IMR-90 (cell line): ENCODE measurements at regions not wholly inside any gene's neighbourhood (a gene's known extent, or its start where the extent isn't known, plus 50 kb on each side); places are given as distances from the start of the nearest gene placed in this dataset.

Experiments
- ATAC-seq: fragments of 200-7000 bp; cut with Tn5 transposase; 2 replicates; pipeline ENCODE4 v1.9.1; 2020; ENCODE audit warnings: low read depth, mild to moderate bottlenecking, moderate library complexity
- BruUV-seq: library from RNA; stranded (reverse); fragments of 400-500 nt; replicated peaks from 2 replicates; lab custom pipeline; 2021; lab: Mats Ljungman, UMichigan
- CTCF ChIA-PET: fragments of 300-600 bp; formaldehyde crosslinking; extraction: SDS; loops from one replicate; lab custom pipeline; 2021; ENCODE audit warnings: antibody characterized with exemption; lab: Yijun Ruan, JAX
- POLR2A ChIA-PET: fragments of 300-600 bp; sonication (Branson Sonifier 250); formaldehyde crosslinking; loops from one replicate; lab custom pipeline; 2022; ENCODE audit warnings: antibody characterized with exemption; ENCODE audit not compliant: unreplicated experiment; lab: Charles Lee
- DNase-seq: peaks from one replicate; pipeline ENCODE4 v3.0.0; 2013
- H2AFZ ChIP-seq: replicated peaks from 2 replicates; pipeline ENCODE3; 2013; ENCODE audit warnings: low read length, mild to moderate bottlenecking; ENCODE audit not compliant: poor library complexity
- H2AK5ac ChIP-seq: 2 replicates; pipeline ENCODE4 v1.6.1; 2013; ENCODE audit warnings: low read depth, low read length, inconsistent platforms
- H2AK9ac ChIP-seq: replicated peaks from 2 replicates; pipeline ENCODE3; 2013; ENCODE audit warnings: mild to moderate bottlenecking, low read depth, low read length, moderate library complexity; ENCODE audit not compliant: poor library complexity
- H2BK120ac ChIP-seq: 2 replicates; pipeline ENCODE4 v1.6.1; 2013; ENCODE audit warnings: low read depth, low read length, inconsistent platforms
- H2BK15ac ChIP-seq: 3 replicates; pipeline ENCODE4 v1.6.1; 2013; ENCODE audit warnings: low read depth, low read length, inconsistent platforms
- H2BK20ac ChIP-seq: 2 replicates; pipeline ENCODE4 v1.6.1; 2013; ENCODE audit warnings: low read depth, mild to moderate bottlenecking, inconsistent platforms, low read length, moderate library complexity
- H2BK5ac ChIP-seq: 2 replicates; pipeline ENCODE4 v1.6.1; 2013; ENCODE audit warnings: mild to moderate bottlenecking, low read depth, low read length, inconsistent platforms; ENCODE audit not compliant: poor library complexity, severe bottlenecking
- H3K14ac ChIP-seq: replicated peaks from 2 replicates; pipeline ENCODE4 v1.6.1; 2013; ENCODE audit warnings: low read depth, low read length, inconsistent platforms
- H3K18ac ChIP-seq: 2 replicates; pipeline ENCODE4 v1.6.1; 2013; ENCODE audit warnings: low read depth, low read length, control low read depth
- H3K23ac ChIP-seq: 2 replicates; pipeline ENCODE4 v1.6.1; 2013; ENCODE audit warnings: low read depth, low read length, inconsistent platforms
- H3K27ac ChIP-seq: 2 replicates; pipeline ENCODE4 v1.5.1; 2013; ENCODE audit warnings: mild to moderate bottlenecking, control low read depth, low read length; ENCODE audit not compliant: insufficient read depth
- H3K27me3 ChIP-seq: 2 replicates; pipeline ENCODE4 v1.6.1; 2013; ENCODE audit warnings: low read length; ENCODE audit not compliant: control insufficient read depth, insufficient read depth
- H3K36me3 ChIP-seq: 2 replicates; pipeline ENCODE4 v1.6.1; 2013; ENCODE audit warnings: low read length, mixed read lengths; ENCODE audit not compliant: control insufficient read depth, insufficient read depth
- H3K4ac ChIP-seq: 2 replicates; pipeline ENCODE4 v1.6.1; 2013; ENCODE audit warnings: low read depth, low read length, inconsistent platforms
- H3K4me1 ChIP-seq: 2 replicates; pipeline ENCODE4 v1.6.1; 2013; ENCODE audit warnings: low read length, mixed read lengths; ENCODE audit not compliant: control insufficient read depth, insufficient read depth
- H3K4me2 ChIP-seq: 2 replicates; pipeline ENCODE4 v1.6.1; 2013; ENCODE audit warnings: low read depth, mild to moderate bottlenecking, control low read depth, low read length, moderate library complexity
- H3K4me3 ChIP-seq: 2 replicates; pipeline ENCODE4 v1.5.1; 2013; ENCODE audit warnings: low read depth, mild to moderate bottlenecking, control low read depth, low read length, moderate library complexity; ENCODE audit not compliant: insufficient read depth
- H3K56ac ChIP-seq: 2 replicates; pipeline ENCODE4 v1.6.1; 2013; ENCODE audit warnings: low read length, inconsistent platforms; ENCODE audit not compliant: insufficient read depth; ENCODE audit errors: extremely low read depth
- H3K79me1 ChIP-seq, 2 experiments: 2 replicates each; pipeline ENCODE4 v1.6.1; 2013; ENCODE audit warnings: low read length in 2 of 2, inconsistent platforms in 1 of 2, low read depth in 1 of 2
- H3K9ac ChIP-seq: 2 replicates; pipeline ENCODE4 v1.6.1; 2013; ENCODE audit warnings: low read depth, low read length, control low read depth
- H3K9me1 ChIP-seq: 2 replicates; pipeline ENCODE4 v1.6.1; 2013; ENCODE audit warnings: low read length, inconsistent platforms; ENCODE audit not compliant: insufficient read depth
- H3K9me3 ChIP-seq: 2 replicates; pipeline ENCODE4 v1.6.1; 2013; ENCODE audit warnings: low read length; ENCODE audit not compliant: control insufficient read depth, insufficient read depth
- H4K20me1 ChIP-seq: 2 replicates; pipeline ENCODE4 v1.6.1; 2013; ENCODE audit warnings: low read length, inconsistent platforms; ENCODE audit not compliant: insufficient read depth
- H4K5ac ChIP-seq: 2 replicates; pipeline ENCODE4 v1.6.1; 2013; ENCODE audit warnings: mild to moderate bottlenecking, low read depth, low read length, control low read depth
- H4K8ac ChIP-seq, 2 experiments: 2 replicates each; pipeline ENCODE4 v1.6.1; 2013; ENCODE audit warnings: low read depth in 2 of 2, low read length in 2 of 2, control low read depth in 1 of 2, inconsistent platforms in 1 of 2
- H4K91ac ChIP-seq: 2 replicates; pipeline ENCODE4 v1.6.1; 2013; ENCODE audit warnings: low read depth, low read length, inconsistent platforms; ENCODE audit not compliant: insufficient read depth
- CEBPB ChIP-seq: IDR thresholded peaks from 2 replicates; pipeline ENCODE4 v1.6.1; 2012; ENCODE audit warnings: low read depth, low read length, improper control_type of control experiment
- CHD1 ChIP-seq: IDR thresholded peaks from 2 replicates; pipeline ENCODE4 v1.6.1; 2012; ENCODE audit warnings: low read depth, low read length, improper control_type of control experiment
- CTCF ChIP-seq: conservative IDR thresholded peaks from 2 replicates; pipeline ENCODE4 v1.5.1; 2012; ENCODE audit warnings: mild to moderate bottlenecking, low read depth, low read length, improper control_type of control experiment
- FOS ChIP-seq: fragments of 150-350 bp; IDR thresholded peaks from 2 replicates; pipeline ENCODE4 v1.6.1; 2016; ENCODE audit warnings: low read depth, low read length
- MAZ ChIP-seq: IDR thresholded peaks from 2 replicates; pipeline ENCODE4 v1.6.1; 2012; ENCODE audit warnings: low read depth, mild to moderate bottlenecking, low read length, improper control_type of control experiment, moderate library complexity, borderline replicate concordance
- MXI1 ChIP-seq: IDR thresholded peaks from 2 replicates; pipeline ENCODE4 v1.6.1; 2012; ENCODE audit warnings: low read depth, mild to moderate bottlenecking, low read length, moderate library complexity, borderline replicate concordance
- NFE2L2 ChIP-seq: fragments of 150-350 bp; IDR thresholded peaks from 2 replicates; pipeline ENCODE4 v1.6.1; 2016; ENCODE audit warnings: low read depth, mild to moderate bottlenecking, low read length
- POLR2A ChIP-seq: IDR thresholded peaks from 2 replicates; pipeline ENCODE4 v1.6.1; 2012; ENCODE audit warnings: mild to moderate bottlenecking, low read depth, low read length
- RAD21 ChIP-seq: IDR thresholded peaks from 2 replicates; pipeline ENCODE4 v1.6.1; 2012; ENCODE audit warnings: low read length, improper control_type of control experiment
- RCOR1 ChIP-seq: IDR thresholded peaks from 2 replicates; pipeline ENCODE4 v1.6.1; 2012; ENCODE audit warnings: mild to moderate bottlenecking, low read length, improper control_type of control experiment; ENCODE audit not compliant: insufficient replicate concordance
- RFX5 ChIP-seq: IDR thresholded peaks from 2 replicates; pipeline ENCODE4 v1.8.0; 2012; ENCODE audit warnings: low read depth, mild to moderate bottlenecking, low read length, moderate library complexity
- SMC3 ChIP-seq: fragments of 150-350 bp; IDR thresholded peaks from 2 replicates; pipeline ENCODE4 v1.6.1; 2016; ENCODE audit warnings: low read depth, mild to moderate bottlenecking, antibody characterized with exemption, low read length, moderate library complexity
- WGBS, 2 experiments: methylation state at CpG; one replicate each; pipeline versions ENCODE4 v1.1.5 to v1.1.7; 2013; ENCODE audit warnings: missing lambda C conversion rate in 2 of 2; ENCODE audit not compliant: insufficient read length in 1 of 2; ENCODE audit errors: extremely low coverage in 2 of 2; 5-methylcytosine and 5-hydroxymethylcytosine counted together
- dilution Hi-C: fragments of 300-500 bp; cut with HindIII; formaldehyde crosslinking; loops from one replicate; pipeline ENCODE4 v1.14.3; 2018; ENCODE audit warnings: low sequenced_read_pairs; ENCODE audit not compliant: unreplicated experiment
- in situ Hi-C: fragments of 300-500 bp; cut with MboI; formaldehyde crosslinking; loops from 3 replicates; pipeline ENCODE4 v1.14.3; 2019; ENCODE audit warnings: low sequenced_read_pairs, inconsistent platforms, mixed read lengths
- intact Hi-C: fragments of 100-400 bp; cut with micrococcal nuclease; formaldehyde crosslinking; loops from 2 replicates; pipeline ENCODE4 v1.10.0; 2022
- TF ChIP-seq, protein P1 (sequence below): fragments of 150-350 bp; IDR thresholded peaks from 2 replicates; pipeline ENCODE4 v1.6.1; 2016; ENCODE audit warnings: low read depth, mild to moderate bottlenecking, low read length, moderate library complexity, borderline replicate concordance

GRCh38 chr3:1696669-1697275, 401.9 kb upstream of the CNTN4 start:
- no peak overlapping the region for H3K56ac ChIP-seq
- H2AK5ac ChIP-seq: no peak overlapping the region
- no peak overlapping the region for H3K4me2 ChIP-seq
- in situ Hi-C loops: no loop called here
- no peak overlapping the region for H3K9ac ChIP-seq
- no peaks in the 10 kb centered on the region for H3K36me3 ChIP-seq
- H3K4me3 ChIP-seq: no peak overlapping the region
- ChIA-PET POLR2A (no interaction called here), CTCF (no interaction called here)
- WGBS, 2 experiments: no CpG with 5 or more reads among the region's 5 CpGs
- ATAC-seq (no peak), DNase-seq (no peak)
- no peak overlapping the region for H2BK5ac ChIP-seq
- H3K79me1 ChIP-seq: no peaks in the 10 kb centered on the region
- H3K14ac ChIP-seq: no peak overlapping the region
- H2BK20ac ChIP-seq: no peak overlapping the region
- H3K9me3 ChIP-seq: peaks cover 13% of the 10 kb centered on the region
- H3K4me1 ChIP-seq: no peaks in the 10 kb centered on the region
- H3K23ac ChIP-seq: no peak overlapping the region
- H2BK15ac ChIP-seq: no peak overlapping the region
- H3K9me1 ChIP-seq: no peaks in the 10 kb centered on the region
- no peak overlapping the region for H4K5ac ChIP-seq
- no peak overlapping the region for H2AK9ac ChIP-seq
- no peak overlapping the region for H3K27ac ChIP-seq
- H4K91ac ChIP-seq: no peak overlapping the region
- H3K4ac ChIP-seq: no peak overlapping the region
- intact Hi-C loops: no loop called here
- no peak overlapping the region for H2AFZ ChIP-seq
- no peak overlapping the region for H2BK120ac ChIP-seq
- H4K8ac ChIP-seq: no peak overlapping the region
- no TSS peak for BruUV-seq
- dilution Hi-C loops: no loop called here
- H4K20me1 ChIP-seq: no peaks in the 10 kb centered on the region
- no peak overlapping the region for H3K18ac ChIP-seq
- no peaks in the 10 kb centered on the region for H3K27me3 ChIP-seq
- TF ChIP-seq RCOR1: no peak
- TF ChIP-seq, protein P1, sequence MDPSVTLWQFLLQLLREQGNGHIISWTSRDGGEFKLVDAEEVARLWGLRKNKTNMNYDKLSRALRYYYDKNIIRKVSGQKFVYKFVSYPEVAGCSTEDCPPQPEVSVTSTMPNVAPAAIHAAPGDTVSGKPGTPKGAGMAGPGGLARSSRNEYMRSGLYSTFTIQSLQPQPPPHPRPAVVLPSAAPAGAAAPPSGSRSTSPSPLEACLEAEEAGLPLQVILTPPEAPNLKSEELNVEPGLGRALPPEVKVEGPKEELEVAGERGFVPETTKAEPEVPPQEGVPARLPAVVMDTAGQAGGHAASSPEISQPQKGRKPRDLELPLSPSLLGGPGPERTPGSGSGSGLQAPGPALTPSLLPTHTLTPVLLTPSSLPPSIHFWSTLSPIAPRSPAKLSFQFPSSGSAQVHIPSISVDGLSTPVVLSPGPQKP: no peak
- TF ChIP-seq RFX5: no peak
- TF ChIP-seq CTCF: no peak
- TF ChIP-seq MAZ: no peak
- no peak for TF ChIP-seq MXI1
- no peak for TF ChIP-seq NFE2L2
- no peak for TF ChIP-seq POLR2A
- no peak for TF ChIP-seq CHD1
- no peak for TF ChIP-seq SMC3
- no peak for TF ChIP-seq CEBPB
- no peak for TF ChIP-seq FOS
- TF ChIP-seq RAD21: no peak
